ENCODE measurements at regions not wholly inside any gene's neighbourhood (a gene's known extent, or its start where the extent isn't known, plus 50 kb on each side); places are given as distances from the start of the nearest gene placed in this dataset.

DNA sequence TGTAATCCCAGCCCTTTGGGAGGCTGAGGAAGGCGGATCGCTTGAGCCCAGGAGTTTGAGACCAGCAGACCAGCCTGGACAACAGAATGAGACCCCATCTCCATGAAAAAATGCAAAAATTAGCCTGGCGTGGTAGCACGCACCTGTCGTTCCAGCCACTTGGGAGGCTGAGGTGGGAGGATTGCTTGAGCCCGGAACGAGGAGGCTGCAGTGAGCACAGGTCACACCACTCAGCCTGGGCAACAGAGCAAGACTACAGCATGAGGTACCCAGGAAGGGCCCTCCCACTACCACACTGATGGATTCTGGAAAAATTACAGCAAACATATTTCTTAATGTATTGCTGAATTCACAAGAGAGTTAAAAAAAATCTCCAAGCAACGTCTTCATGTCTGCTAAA lies 56.3 kb upstream of the HPCAL1 start:
- POLR2A ChIA-PET, result no interaction called here
- no peak overlapping the region for H3K9ac ChIP-seq (ENCODE audit: low read length)
- H3K4me1 ChIP-seq (ENCODE audit: control insufficient read depth in 2 of 2, insufficient read depth in 2 of 2, low read length in 2 of 2), result peaks cover 5 to 7% of the 10 kb centered on the region in 2 donors
- DNase-seq (no peak), ATAC-seq (ENCODE audit: low read depth) (no peak)
- H3K27me3 ChIP-seq (replicated peaks in 1 of 4; ENCODE audit: control extremely low read depth in 1 of 4, control insufficient read depth in 3 of 4, insufficient read depth in 4 of 4, low read length in 3 of 4), result peaks cover 0 to 6% (median 0%) of the 10 kb centered on the region in 4 experiments
- peaks cover 7% of the 10 kb centered on the region for H3K4me1 Mint-ChIP-seq
- no peak overlapping the region for H2AFZ ChIP-seq (ENCODE audit: insufficient read depth, low read depth, low read length, poor library complexity, severe bottlenecking)
- no peaks in the 10 kb centered on the region for H3K79me2 ChIP-seq (ENCODE audit: control insufficient read depth, insufficient read depth, low read length)
- no peaks in the 10 kb centered on the region for H4K20me1 ChIP-seq (ENCODE audit: control insufficient read depth, insufficient read depth, low read length, poor library complexity, severe bottlenecking)
- no peaks in the 10 kb centered on the region for H3K36me3 ChIP-seq (replicated peaks in 1 of 2; ENCODE audit: control extremely low read depth in 1 of 2, control insufficient read depth in 1 of 2, extremely low read depth in 1 of 2, insufficient read depth in 2 of 2, low read length in 1 of 2)
- H3K27ac ChIP-seq (ENCODE audit: low read length in 2 of 2), result no peak overlapping the region
- H3K4me3 ChIP-seq (ENCODE audit: control extremely low read depth in 1 of 5, extremely low read depth in 1 of 5, insufficient read depth in 1 of 5, low read depth in 2 of 5, low read length in 4 of 5), result no peak overlapping the region
- no peak overlapping the region for H3K4me2 ChIP-seq (replicated peaks; ENCODE audit: low read depth, low read length, poor library complexity, severe bottlenecking)
- H3K9me3 Mint-ChIP-seq (ENCODE audit: insufficient read depth), result peaks cover 7% of the 10 kb centered on the region
- no peak overlapping the region for H3K27ac Mint-ChIP-seq
- CTCF ChIA-PET, result no interaction called here
- peaks cover 4% of the 10 kb centered on the region for H3K27me3 Mint-ChIP-seq
- H3K4me3 Mint-ChIP-seq, result no peak overlapping the region
- WGBS (ENCODE audit: insufficient coverage), result 81% methylated on average over 8 of the region's 8 CpGs
- intact Hi-C loops (cut with micrococcal nuclease), result no loop called here
- TF ChIP-seq, protein P1, sequence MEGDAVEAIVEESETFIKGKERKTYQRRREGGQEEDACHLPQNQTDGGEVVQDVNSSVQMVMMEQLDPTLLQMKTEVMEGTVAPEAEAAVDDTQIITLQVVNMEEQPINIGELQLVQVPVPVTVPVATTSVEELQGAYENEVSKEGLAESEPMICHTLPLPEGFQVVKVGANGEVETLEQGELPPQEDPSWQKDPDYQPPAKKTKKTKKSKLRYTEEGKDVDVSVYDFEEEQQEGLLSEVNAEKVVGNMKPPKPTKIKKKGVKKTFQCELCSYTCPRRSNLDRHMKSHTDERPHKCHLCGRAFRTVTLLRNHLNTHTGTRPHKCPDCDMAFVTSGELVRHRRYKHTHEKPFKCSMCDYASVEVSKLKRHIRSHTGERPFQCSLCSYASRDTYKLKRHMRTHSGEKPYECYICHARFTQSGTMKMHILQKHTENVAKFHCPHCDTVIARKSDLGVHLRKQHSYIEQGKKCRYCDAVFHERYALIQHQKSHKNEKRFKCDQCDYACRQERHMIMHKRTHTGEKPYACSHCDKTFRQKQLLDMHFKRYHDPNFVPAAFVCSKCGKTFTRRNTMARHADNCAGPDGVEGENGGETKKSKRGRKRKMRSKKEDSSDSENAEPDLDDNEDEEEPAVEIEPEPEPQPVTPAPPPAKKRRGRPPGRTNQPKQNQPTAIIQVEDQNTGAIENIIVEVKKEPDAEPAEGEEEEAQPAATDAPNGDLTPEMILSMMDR (IDR thresholded peaks at IDR 0.05), result no peak
- no peak for TF ChIP-seq EZH2 (IDR thresholded peaks at IDR 0.05; ENCODE audit: borderline replicate concordance, insufficient read depth, low read depth, low read length, poor library complexity, severe bottlenecking)
- H3K9me3 ChIP-seq (ENCODE audit: control extremely low read depth in 1 of 3, control insufficient read depth in 2 of 3, insufficient read depth in 1 of 3, low read length in 2 of 3), result peaks cover 3 to 19% (median 5%) of the 10 kb centered on the region in 3 donors

DNA sequence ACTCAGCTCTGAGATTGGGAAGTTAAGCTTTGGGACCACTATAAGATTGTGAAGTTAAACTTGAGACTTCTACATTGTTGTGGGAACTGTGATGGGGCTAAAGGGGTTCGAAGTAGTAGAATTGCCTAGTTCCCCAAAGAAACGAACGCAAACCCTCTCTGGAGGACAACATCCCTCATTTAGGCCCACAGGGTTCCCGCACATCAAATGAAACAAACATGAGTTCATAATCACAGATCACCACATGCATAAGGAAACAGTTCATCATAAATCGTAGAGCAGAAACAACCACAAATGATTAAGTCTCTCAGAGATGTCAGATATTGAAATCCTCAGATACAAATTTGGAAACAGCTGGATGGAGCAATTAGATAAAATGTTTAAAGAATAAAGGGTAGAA lies 55.9 kb upstream of the HPCAL1 start:
- ATAC-seq (ENCODE audit: low read depth), result no peak
- TF ChIP-seq, protein P1 (IDR thresholded peaks at IDR 0.05), result no peak
- H3K4me3 ChIP-seq (ENCODE audit: control extremely low read depth in 1 of 5, extremely low read depth in 1 of 5, insufficient read depth in 1 of 5, low read depth in 2 of 5, low read length in 4 of 5), result no peak overlapping the region
- H3K27ac Mint-ChIP-seq, result no peak overlapping the region
- H3K79me2 ChIP-seq (ENCODE audit: control insufficient read depth, insufficient read depth, low read length), result no peaks in the 10 kb centered on the region
- H3K9me3 Mint-ChIP-seq (ENCODE audit: insufficient read depth), result peaks cover 7% of the 10 kb centered on the region
- no CpG with 5 or more reads among the region's 5 CpGs for WGBS (ENCODE audit: insufficient coverage)
- H3K27me3 ChIP-seq (replicated peaks in 1 of 4; ENCODE audit: control extremely low read depth in 1 of 4, control insufficient read depth in 3 of 4, insufficient read depth in 4 of 4, low read length in 3 of 4), result peaks cover 0 to 3% (median 0%) of the 10 kb centered on the region in 4 experiments
- no peak for DNase-seq
- H3K27me3 Mint-ChIP-seq, result peaks cover under 1% of the 10 kb centered on the region
- intact Hi-C loops (cut with micrococcal nuclease), result no loop called here
- peaks cover 3 to 19% (median 5%) of the 10 kb centered on the region in 3 donors for H3K9me3 ChIP-seq (ENCODE audit: control extremely low read depth in 1 of 3, control insufficient read depth in 2 of 3, insufficient read depth in 1 of 3, low read length in 2 of 3)
- no peaks in the 10 kb centered on the region for H4K20me1 ChIP-seq (ENCODE audit: control insufficient read depth, insufficient read depth, low read length, poor library complexity, severe bottlenecking)
- H3K4me1 Mint-ChIP-seq, result peaks cover 7% of the 10 kb centered on the region
- H3K4me2 ChIP-seq (replicated peaks; ENCODE audit: low read depth, low read length, poor library complexity, severe bottlenecking), result no peak overlapping the region
- no peak overlapping the region for H2AFZ ChIP-seq (ENCODE audit: insufficient read depth, low read depth, low read length, poor library complexity, severe bottlenecking)
- no peaks in the 10 kb centered on the region for H3K36me3 ChIP-seq (replicated peaks in 1 of 2; ENCODE audit: control extremely low read depth in 1 of 2, control insufficient read depth in 1 of 2, extremely low read depth in 1 of 2, insufficient read depth in 2 of 2, low read length in 1 of 2)
- H3K27ac ChIP-seq (ENCODE audit: low read length in 2 of 2), result no peak overlapping the region
- ChIA-PET POLR2A (no interaction called here), CTCF (no interaction called here)
- no peak overlapping the region for H3K9ac ChIP-seq (ENCODE audit: low read length)
- no peak overlapping the region for H3K4me3 Mint-ChIP-seq
- H3K4me1 ChIP-seq (ENCODE audit: control insufficient read depth in 2 of 2, insufficient read depth in 2 of 2, low read length in 2 of 2), result peaks cover 5 to 7% of the 10 kb centered on the region in 2 donors

Measured in B cell (primary cell).